ENCODE measurements at regions not wholly inside any gene's neighbourhood (a gene's known extent, or its start where the extent isn't known, plus 50 kb on each side); places are given as distances from the start of the nearest gene placed in this dataset.
"Not testable (repeated sequence)": the region's sequence is repeated elsewhere in the genome, so short reads cannot be mapped to it uniquely, and the experiment has no call there.

DNA sequence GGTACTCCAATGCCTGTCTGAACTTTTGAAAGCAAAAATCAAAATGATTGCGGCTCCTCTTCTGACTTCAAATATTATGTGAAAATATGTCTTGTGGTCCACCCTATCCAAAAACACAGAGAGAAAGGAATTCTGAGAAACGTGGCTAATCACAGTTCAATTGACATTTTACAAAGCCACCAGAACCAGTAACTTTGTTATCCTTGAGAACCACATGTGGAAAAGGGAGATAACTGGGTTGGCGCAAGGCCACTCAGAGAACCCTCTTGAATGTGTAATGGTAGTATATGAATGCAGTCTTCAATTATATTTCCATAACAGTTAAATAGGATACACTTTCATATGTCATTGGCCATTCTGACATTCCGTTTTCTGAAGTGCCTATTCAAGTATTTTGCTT is 1030.0 kb upstream of the TMPRSS15 start:
- DNase-seq, result no peak

DNA sequence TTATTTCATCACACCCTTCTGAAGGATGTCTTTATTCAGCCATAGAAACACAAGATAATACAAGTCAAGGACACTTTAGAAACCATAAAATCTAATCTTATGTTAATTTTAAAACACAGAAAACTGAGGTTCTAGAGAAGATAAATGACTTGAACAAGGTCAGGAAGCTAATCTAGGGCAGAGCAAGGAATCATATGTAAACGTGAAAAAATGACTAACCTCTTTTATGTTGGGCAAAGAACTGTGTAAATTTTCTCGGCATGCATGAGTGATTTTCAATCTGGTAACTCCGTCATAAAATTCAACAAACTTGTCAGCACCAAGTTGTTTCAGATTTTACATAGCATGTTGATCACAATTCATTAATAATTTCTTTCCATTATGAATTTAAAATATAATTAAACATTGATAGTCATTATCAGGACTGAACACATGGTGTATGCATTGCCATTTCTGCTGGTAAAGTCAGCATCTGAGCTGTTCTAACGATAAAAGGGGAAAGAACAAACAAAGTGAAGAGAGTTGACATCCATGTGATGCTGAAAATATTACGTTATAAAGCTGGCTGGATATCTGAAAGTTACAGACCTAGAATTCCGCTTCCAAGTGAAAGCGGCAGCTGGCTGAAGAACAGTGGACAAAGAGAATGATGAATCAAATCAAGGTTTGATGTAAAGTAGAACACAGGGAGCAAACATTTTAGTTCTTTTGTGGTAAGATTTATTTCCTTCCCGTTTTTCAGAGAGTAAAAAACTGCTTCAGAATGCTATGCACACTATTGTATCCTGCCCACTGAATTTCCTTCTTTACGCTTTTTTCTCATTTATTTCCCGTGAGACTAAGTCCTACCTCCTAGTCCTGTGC is 1037.4 kb upstream of the TMPRSS15 start:
- DNase-seq, result peak; percentile 1

DNA sequence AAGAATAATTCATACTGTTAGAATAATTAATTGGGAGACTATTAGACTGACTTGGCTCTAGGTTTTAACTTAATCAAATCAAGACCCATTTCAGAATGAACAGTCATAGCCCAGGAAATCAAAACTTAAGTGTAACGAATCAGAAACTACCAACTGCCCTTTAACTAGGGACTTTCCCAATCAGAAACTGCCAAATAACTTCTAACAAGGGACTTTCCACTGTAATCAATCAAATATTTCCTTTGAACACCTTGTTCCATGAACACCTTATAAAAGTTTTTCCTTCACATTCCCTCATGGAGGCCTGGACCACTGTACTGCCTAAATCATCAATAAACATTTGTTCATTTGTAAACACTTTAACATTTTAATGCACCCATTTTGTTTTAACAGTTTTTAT is 1054.7 kb upstream of the TMPRSS15 start:
- no peak for DNase-seq

DNA sequence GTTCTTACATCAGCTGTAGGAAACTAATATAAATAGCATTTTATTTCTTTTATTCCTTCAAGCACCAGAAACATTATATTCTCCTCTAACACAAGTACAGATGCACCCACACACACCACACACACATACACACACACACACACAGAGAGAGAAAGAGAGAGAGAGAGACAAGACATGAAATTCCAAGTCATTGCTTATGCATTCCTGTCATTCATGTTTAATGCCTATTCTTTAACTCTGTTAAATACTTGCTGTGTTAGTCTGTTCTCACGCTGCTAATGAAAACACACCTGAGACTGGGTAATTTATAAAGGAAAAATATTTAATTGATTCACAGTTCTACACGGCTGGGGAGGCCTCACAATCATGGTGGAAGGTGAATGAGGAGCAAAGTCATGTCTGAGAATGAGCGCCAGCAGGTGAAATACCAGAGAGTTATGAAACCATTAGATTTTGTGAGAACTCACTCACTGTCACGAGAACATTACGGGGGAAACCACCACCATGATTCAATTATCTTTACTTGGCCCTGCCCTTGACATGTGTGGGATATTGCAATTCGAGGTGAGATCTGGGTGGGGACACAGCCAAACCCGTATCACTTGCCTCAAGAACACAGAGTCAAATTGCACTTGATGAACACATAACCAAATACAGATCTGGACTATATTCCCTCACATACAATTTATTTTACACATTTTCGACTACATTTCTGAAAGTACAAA is 1058.1 kb upstream of the TMPRSS15 start:
- DNase-seq, result no peak

DNA sequence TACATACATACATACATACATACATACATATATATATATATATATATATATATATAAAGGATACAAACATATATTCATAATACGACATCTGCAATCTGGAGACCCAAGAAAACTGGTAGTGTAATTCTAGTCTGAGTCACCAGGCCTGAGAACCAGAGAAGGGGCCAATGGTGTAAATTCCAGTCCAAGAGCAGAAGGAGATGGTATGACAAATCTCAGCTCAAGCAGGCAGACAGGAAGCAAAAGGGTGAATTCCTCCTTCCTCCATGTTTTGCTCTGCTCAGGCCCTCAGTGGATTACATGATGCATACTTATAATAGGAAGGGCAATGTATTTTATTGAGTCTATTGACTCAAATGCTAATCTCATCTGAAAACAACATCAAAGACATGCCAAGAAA is 1060.4 kb upstream of the TMPRSS15 start:
- DNase-seq, result no peak

DNA sequence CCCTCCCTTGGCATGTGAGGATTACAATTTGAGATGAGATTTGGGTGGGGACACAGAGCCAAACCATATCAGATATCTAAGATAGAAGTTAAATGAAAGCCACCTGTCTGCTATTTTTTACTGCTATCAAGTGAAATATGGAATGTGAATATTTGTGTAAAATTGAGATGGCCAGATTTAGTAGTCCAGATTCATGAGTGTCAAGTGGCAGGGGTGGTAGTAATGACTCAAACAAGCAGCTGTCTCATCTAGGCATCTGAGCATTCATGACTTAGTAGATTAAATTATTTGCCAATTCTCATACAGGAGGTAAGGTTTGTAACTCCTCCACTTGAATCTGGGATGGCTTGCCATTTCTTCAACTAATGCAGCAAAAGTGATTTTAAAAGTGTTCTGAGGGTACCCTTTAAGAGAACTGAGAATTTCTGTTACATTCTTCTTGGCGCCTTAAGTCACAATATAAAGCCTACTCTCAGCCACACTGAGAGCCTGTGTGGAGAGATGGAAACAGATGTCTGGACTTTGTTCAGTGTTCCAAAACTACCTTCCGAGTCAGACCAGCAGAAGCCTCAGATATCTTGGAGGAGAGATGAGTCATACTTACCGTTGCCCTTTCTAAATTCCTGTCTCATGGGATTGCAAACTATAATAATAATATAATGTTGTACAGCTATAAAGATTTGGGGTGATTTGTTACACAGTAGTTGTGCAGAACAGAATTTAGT is 1065.6 kb upstream of the TMPRSS15 start:
- no peak for DNase-seq

DNA sequence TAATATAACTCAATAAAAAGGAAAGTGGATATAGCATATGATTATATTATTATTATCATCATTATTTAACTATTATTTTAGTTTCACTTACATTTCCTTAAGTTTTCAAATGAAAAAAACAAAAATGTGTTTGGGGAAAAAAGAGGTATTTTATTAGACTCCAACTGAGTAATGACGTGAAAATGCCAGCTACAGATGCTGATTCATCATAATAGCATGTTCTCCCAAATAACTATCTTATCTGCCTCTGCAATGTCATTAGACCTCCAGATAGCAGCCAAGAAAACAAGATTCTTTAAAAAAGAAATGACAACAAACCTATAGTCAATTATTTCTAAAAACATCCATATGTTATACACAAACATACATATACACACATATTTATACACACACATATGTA is 1071.9 kb upstream of the TMPRSS15 start:
- DNase-seq, result no peak

DNA sequence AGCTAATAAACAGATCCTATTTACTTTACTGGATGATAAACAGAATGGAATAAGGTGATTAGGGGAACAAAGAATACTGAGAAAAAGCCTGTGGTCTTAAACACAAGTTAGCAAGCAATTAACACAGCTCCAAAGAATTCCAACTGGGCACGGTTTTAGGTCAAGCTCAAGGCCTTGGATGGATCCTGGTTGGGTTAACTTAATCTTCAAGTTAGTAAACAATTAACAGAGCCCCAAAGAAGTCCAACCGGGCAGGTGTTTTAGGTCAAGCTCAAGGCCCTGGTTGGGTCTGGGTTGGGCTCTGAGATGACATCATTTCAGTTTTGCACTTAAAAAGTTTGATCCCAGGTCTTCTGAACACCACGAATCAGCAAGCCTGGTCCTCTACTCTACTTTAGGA is 1086.3 kb upstream of the TMPRSS15 start:
- no peak for DNase-seq

DNA sequence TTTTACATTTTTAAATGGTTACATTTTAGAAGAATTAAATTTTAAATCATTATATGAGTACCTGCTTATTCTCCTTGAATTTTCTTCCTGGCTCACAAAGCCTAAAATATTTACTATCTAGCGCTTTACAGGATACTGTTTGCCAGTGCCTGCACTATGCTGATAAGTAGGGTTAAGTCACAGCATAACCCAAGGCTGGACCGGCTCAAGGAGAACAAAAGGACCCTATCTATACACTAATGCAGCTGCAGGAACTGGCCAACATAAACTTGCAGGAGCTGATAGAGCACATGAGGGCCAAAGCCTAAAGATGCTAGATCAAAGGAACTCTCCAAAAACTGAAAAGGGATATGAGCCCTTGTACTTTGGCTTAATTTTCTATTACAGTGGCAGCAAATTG is 1086.9 kb upstream of the TMPRSS15 start:
- DNase-seq, result no peak

DNA sequence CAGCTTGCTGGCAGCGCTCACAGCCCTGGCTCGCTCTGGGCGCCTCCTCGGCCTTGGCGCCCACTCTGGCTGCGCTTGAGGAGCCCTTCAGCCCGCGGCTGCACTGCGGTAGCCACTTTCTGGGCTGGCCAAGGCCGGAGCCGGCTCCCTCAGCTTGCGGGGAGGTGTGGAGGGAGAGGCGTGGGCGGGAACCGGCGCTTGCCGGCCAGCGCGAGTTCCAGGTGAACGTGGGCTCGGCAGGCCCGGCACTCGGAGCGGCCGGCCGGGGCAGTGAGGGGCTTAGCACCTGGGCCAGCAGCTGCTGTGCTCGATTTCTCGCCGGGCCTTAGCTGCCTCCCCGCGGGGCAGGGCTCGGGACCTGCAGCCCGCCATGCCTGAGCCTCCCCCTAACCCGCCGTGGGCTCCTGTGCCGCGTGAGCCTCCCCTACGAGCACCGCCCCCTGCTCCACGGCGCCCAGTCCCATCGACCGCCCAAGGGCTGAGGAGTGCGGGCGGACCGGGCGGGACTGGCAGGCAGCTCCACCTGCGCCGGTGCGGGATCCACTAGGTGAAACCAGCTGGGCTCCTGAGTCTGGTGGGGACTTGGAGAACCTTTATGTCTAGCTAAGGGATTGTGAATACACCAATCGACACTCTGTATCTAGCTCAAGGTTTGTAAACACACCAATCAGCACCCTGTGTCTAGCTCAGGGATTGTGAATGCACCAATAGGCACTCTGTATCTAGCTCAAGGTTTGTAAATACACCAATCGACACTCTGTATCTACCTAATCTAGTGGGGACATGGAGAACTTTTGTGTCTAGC is 1090.1 kb upstream of the TMPRSS15 start:
- DNase-seq, result not testable (repeated sequence)

DNA sequence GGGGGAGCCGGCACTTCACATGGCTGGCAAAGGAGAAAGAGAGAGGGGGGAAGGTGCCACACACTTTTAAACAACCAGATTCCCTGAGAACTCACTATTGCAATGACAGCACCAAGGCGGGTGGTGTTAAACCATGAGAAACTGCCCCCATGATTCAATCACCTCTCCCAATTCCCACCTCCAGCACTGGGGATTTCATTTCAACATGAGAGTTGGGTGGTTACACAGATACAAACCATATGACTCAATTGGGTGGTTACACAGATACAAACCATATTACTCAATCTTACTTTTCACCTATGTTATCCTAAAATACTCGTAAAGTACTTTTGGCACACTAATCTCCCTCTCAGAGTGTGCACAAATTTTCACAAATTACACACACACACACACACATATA is 1097.5 kb upstream of the TMPRSS15 start:
- no peak for DNase-seq

DNA sequence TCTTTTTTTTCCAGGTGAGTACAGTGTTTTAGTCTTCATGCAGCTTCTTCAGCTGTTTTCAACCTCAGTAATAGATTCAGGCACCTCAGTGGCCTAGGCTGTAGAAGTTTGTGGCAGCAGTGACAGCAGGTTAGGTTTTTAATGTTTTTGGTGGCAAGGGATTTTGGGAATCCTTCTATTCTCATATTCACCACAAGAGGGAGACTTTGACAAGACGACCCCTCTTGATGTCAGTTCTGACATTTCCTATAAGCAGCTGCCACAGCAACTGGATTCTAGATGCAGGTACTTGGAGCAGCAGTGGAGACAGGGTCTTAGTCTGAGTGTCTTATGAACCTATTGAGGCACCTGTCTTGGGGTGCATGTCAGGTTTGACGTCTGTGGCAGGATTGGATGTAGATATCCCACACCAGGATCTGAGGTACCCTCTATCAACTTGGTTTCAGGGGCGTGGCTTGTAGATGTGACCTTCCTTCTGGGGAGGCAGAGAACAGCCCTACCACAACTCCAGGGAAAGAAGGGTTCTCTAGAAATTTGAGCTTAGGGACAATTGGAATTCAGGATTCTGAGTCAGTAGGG is 1104.2 kb upstream of the TMPRSS15 start:
- no peak for DNase-seq

DNA sequence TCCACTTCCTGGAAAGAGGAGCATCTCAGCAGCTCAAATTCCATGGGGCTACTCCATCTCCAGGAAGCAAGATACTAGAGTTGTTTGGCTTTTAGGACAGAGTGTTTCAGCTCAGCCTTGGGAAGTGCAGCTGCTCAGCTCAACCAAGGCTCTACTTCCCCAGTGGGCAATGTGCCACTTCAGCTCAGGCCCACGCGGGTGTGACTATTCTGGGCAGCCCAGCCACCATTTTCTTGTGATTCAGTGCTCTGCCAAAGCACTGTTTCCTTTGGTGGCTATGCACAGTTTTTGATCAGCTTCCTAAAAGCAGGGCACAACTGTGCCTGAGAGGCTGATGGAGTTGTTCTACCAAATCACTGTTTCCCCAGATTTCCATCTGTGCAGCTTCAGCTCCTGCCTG is 1104.9 kb upstream of the TMPRSS15 start:
- no peak for DNase-seq

DNA sequence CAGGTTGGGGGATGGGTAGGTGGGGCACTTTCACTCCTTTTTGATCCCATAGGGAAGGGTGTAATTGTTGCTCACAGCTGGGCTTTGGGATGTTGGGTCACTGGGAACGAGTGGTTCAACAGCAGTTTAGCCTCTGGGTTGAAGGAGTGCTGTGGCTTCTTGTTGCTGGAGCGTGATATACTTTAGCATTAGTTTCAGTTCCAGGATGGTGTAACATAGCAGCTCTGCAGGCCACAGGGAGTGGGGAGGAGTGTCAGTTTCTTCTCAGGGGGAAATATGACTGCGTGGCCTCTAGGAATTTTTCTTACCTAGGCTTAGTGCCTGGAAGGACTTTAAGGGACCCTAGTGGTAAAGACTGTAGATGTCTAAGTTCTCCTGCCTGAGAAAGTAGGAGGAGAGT is 1105.3 kb upstream of the TMPRSS15 start:
- DNase-seq, result no peak

DNA sequence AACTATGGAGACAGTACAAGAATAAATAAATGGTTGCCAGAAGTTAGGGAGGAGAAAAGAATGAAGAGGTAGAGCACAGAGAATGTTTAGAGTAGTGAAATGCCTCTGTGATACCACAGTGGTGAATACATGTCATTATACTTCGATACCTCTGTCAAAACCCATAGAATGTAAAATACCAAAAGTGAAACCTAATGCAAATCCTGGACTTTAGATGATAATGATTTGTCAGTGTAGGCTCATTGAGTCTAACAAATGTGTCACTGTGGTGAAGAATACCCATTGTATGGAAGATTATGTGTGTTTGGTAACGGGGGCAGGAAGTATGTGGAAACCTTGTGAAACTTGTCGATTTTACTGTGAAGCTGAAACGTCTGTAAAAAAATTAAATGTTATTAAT is 1106.5 kb upstream of the TMPRSS15 start:
- no peak for DNase-seq

DNA sequence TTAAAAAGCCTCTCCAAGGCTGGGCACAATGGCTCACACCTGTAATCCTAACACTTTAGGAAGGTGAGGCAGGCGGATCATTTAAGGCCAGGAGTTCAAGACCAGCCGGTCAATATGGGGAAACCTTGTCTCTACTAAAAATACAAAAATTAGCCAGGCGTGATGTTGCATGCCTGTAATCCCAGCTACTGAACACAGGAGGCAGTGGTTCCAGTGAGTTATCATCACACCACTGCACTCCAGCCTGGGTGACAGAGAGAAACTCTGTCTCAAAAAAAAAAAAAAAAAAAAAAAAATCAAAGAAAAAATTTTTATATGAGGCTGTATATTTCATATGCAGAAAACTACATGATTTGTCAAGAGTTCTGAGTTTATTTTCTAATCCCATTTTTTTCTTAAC is 1107.1 kb upstream of the TMPRSS15 start:
- no peak for DNase-seq

DNA sequence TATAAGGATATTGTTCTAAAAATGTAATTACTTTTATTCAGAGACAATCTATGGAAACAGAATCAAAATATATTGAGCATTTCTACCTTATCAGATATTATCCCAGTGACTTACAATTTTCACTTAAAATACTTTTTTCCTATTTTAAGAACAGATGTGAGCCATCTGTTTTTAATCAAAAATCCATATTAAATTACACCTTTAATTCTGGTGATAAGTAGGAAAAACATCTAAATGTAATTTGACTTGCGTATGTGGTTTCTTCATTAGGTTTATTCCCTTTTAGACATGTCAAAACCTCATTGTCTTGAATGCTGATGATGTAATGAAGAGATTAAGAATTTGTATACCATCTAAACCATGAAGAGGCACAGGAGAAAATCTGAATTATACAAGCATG is 1118.8 kb upstream of the TMPRSS15 start:
- no peak for DNase-seq

DNA sequence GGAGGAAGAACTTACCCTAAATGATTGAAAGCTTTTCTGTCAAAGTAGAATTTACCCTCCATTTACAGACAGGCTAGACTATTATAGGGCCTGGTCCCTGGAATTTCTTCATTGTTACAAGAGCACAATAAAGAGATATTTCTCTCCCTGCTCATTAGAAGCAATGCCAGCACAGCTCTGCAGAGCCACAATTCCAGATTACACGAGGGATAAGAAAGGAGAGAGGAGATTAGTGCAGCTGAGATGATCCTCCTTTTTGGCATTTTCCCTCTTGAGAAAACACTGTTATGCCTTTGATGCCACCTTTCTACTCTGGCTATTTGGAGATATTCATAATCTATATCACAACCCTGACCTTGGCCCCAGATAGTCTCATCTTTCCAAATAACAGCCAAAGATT is 1119.5 kb upstream of the TMPRSS15 start:
- no peak for DNase-seq

DNA sequence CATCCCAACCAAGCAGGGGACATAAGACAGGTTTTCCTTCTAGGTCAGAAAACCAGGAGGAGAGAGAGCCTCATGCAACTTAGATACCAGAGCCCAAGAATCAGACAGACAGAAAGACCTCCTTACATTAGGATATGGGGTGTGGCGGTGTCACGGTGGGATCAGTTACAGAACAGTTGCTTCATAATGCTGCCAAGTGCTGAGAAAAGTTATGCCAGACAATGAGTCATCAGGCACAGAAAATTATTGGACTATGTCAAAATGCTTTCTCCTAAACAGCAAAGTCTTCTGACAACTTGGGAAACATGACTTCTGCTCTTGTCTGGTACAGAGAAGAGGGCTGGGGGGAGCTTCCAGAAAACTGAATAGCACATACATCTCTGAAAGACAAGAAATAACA is 1120.2 kb upstream of the TMPRSS15 start:
- no peak for DNase-seq

DNA sequence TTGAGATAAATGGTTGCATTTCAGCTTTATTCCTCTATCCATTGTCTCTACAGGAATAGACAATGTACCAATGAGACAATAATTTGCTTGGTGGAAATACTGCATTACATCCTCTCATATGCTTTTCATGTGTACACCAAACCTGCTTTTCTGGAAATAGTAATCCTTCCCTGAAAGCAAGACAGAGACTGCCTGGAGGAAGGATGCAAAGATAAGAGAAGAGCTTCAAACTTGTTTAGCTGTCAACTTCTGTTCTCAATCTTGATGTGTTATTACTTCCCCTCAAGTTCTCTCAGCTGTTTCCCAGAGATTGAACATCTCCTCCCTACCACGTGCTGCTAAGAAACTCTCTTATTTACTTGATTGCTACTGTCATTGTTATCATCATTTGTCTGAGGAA is 1125.4 kb upstream of the TMPRSS15 start:
- DNase-seq, result no peak

DNA sequence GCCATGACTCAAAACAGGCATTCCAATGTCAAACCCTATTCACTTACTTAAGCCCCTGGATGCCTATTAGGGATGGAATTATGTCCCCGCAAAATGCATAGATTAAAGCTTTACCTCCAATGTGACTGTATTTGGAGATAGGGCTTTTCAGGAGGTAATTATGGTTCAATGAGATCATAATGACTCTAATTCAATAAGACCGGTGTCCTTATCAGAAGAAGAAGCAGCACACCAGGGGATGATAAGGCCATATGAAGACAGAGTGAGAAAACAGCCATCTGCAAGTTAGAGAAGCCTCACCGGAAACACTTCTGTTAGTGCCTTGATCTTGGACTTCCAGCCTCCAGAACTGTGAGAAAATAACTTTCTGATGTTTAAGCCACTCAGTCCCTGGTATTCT is 1131.8 kb upstream of the TMPRSS15 start:
- no peak for DNase-seq

DNA sequence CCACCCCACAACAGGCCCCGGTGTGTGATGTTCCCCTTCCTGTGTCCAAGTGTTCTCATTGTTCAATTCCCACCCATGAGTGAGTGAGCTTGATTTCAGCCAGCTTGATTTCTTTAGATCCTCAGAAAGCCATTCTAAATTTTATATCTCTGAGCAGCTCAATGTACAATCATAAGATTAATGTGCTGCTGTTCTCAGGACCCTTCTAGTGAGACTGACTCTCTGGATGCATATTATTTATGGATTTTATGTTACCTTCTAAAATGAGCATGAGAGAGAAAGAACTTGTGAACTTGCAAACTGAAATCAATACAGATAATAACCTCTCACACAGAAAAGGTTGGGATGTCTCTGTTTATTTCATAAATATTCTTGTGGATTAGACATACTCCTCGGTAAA is 1133.5 kb upstream of the TMPRSS15 start:
- no peak for DNase-seq

DNA sequence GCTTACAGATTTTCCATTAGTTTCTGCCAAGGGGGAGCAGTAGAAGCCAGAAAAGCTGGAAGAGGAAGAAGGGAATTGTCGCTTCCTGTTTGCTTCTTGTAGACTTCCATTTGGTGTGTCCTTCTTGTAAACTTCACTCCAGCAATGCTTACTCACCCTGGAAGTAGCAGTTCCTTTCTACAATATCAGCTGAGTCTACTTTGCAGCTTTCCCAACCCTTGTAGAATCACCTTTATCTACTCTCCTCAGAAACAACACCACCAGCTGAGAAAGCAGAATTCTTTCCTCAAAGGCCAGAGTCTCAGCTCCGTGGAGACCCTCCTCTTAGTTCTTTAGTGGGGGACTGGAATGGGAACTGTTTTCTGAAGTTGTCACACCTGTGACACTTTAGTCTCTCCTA is 1136.7 kb upstream of the TMPRSS15 start:
- no peak for DNase-seq

Measured in KG1 (cell line).